Neural cell (in vitro differentiated cells): ENCODE measurements at regions not wholly inside any gene's neighbourhood (a gene's known extent, or its start where the extent isn't known, plus 50 kb on each side); places are given as distances from the start of the nearest gene placed in this dataset.

Source experiments
- EP300 ChIP-seq: fragments of 450-650 bp; conservative IDR thresholded peaks from 2 replicates; pipeline ENCODE4 v1.6.1; 2014; ENCODE audit warnings: antibody characterized with exemption, mild to moderate bottlenecking, moderate library complexity; ENCODE audit not compliant: poor library complexity, severe bottlenecking
- MXI1 ChIP-seq: fragments of 450-650 bp; conservative IDR thresholded peaks from 2 replicates; pipeline ENCODE4 v1.6.1; 2014; ENCODE audit warnings: antibody characterized with exemption, mild to moderate bottlenecking; ENCODE audit not compliant: poor library complexity, severe bottlenecking
- POLR2AphosphoS5 ChIP-seq: IDR thresholded peaks from 2 replicates; pipeline ENCODE4 v1.6.1; 2012
- RAD21 ChIP-seq: fragments of 450-650 bp; conservative IDR thresholded peaks from 2 replicates; pipeline ENCODE4 v1.6.1; 2014; ENCODE audit warnings: antibody characterized with exemption, mild to moderate bottlenecking, moderate library complexity
- TF ChIP-seq, protein P1 (sequence below): IDR thresholded peaks from 2 replicates; pipeline ENCODE4 v1.6.1; 2012; ENCODE audit warnings: borderline replicate concordance
- TF ChIP-seq, protein P2 (sequence below): fragments of 450-650 bp; IDR thresholded peaks from 2 replicates; pipeline ENCODE4 v1.5.1; 2014; ENCODE audit warnings: antibody characterized with exemption, mild to moderate bottlenecking, moderate library complexity; ENCODE audit not compliant: poor library complexity, severe bottlenecking

- TF ChIP-seq RAD21 = no peak
- TF ChIP-seq, protein P1, sequence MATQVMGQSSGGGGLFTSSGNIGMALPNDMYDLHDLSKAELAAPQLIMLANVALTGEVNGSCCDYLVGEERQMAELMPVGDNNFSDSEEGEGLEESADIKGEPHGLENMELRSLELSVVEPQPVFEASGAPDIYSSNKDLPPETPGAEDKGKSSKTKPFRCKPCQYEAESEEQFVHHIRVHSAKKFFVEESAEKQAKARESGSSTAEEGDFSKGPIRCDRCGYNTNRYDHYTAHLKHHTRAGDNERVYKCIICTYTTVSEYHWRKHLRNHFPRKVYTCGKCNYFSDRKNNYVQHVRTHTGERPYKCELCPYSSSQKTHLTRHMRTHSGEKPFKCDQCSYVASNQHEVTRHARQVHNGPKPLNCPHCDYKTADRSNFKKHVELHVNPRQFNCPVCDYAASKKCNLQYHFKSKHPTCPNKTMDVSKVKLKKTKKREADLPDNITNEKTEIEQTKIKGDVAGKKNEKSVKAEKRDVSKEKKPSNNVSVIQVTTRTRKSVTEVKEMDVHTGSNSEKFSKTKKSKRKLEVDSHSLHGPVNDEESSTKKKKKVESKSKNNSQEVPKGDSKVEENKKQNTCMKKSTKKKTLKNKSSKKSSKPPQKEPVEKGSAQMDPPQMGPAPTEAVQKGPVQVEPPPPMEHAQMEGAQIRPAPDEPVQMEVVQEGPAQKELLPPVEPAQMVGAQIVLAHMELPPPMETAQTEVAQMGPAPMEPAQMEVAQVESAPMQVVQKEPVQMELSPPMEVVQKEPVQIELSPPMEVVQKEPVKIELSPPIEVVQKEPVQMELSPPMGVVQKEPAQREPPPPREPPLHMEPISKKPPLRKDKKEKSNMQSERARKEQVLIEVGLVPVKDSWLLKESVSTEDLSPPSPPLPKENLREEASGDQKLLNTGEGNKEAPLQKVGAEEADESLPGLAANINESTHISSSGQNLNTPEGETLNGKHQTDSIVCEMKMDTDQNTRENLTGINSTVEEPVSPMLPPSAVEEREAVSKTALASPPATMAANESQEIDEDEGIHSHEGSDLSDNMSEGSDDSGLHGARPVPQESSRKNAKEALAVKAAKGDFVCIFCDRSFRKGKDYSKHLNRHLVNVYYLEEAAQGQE = no peak
- TF ChIP-seq, protein P2, sequence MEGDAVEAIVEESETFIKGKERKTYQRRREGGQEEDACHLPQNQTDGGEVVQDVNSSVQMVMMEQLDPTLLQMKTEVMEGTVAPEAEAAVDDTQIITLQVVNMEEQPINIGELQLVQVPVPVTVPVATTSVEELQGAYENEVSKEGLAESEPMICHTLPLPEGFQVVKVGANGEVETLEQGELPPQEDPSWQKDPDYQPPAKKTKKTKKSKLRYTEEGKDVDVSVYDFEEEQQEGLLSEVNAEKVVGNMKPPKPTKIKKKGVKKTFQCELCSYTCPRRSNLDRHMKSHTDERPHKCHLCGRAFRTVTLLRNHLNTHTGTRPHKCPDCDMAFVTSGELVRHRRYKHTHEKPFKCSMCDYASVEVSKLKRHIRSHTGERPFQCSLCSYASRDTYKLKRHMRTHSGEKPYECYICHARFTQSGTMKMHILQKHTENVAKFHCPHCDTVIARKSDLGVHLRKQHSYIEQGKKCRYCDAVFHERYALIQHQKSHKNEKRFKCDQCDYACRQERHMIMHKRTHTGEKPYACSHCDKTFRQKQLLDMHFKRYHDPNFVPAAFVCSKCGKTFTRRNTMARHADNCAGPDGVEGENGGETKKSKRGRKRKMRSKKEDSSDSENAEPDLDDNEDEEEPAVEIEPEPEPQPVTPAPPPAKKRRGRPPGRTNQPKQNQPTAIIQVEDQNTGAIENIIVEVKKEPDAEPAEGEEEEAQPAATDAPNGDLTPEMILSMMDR = no peak
- no peak for TF ChIP-seq POLR2AphosphoS5
- TF ChIP-seq EP300 = no peak
- no peak for TF ChIP-seq MXI1
These were observed 82.8 kb downstream of the TFAP2A start for GRCh38 chr6:10332111-10332510.
